Endothelial cell (in vitro differentiated cells): ENCODE measurements at regions not wholly inside any gene's neighbourhood (a gene's known extent, or its start where the extent isn't known, plus 50 kb on each side); places are given as distances from the start of the nearest gene placed in this dataset.

Experiments used
- DNase-seq: peaks from one replicate; pipeline ENCODE4 v3.0.0; 2021; ENCODE audit warnings: low spot score
- H3K27ac Mint-ChIP-seq: one replicate; pipeline ENCODE4 v1.8.0; 2021; ENCODE audit warnings: mixed read lengths, inconsistent platforms; ENCODE audit not compliant: unreplicated experiment
- H3K27me3 Mint-ChIP-seq: one replicate; pipeline ENCODE4 v1.8.0; 2021; ENCODE audit warnings: mild to moderate bottlenecking, moderate library complexity, mixed read lengths, inconsistent platforms; ENCODE audit not compliant: unreplicated experiment
- H3K36me3 Mint-ChIP-seq: one replicate; pipeline ENCODE4 v1.8.0; 2021; ENCODE audit warnings: mild to moderate bottlenecking, low read depth, mixed read lengths, inconsistent platforms; ENCODE audit not compliant: unreplicated experiment
- H3K4me1 Mint-ChIP-seq: one replicate; pipeline ENCODE4 v1.8.0; 2021; ENCODE audit warnings: mild to moderate bottlenecking, mixed read lengths, inconsistent platforms; ENCODE audit not compliant: unreplicated experiment
- H3K4me3 Mint-ChIP-seq: one replicate; pipeline ENCODE4 v1.8.0; 2021; ENCODE audit warnings: mild to moderate bottlenecking, mixed read lengths, inconsistent platforms; ENCODE audit not compliant: unreplicated experiment
- H3K9me3 Mint-ChIP-seq: one replicate; pipeline ENCODE4 v1.8.0; 2021; ENCODE audit warnings: mixed read lengths, inconsistent platforms; ENCODE audit not compliant: unreplicated experiment
- TF ChIP-seq, protein P1 (sequence below): fragments of 200-600 bp; sonication (generic); IDR thresholded peaks from one replicate; pipeline ENCODE4 v1.5.0; 2021; ENCODE audit warnings: antibody characterized with exemption; ENCODE audit not compliant: unreplicated experiment

DNA sequence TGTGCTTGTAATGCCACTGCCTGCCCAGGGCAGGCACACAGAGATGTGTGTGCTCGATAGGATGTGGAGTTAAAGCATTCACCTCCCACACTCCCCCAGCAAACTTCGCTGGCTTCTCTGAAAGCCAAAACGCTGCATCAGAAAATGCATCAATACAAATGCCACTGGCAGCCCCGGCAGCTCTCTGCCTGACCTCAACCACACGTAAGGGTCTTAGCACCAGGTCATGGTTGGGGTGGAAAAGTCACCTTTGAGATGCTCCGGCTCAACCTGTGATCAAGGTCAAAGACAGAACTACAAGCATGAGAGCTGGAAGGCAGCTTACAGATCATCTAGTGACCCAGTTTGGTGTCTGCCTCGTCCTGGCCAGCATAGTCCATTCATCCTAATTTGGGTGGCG, 114.4 kb upstream of the NANOS1 start:
- Mint-ChIP-seq H3K9me3 (no peaks in the 10 kb centered on the region), H3K36me3 (no peaks in the 10 kb centered on the region), H3K27ac (no peak overlapping the region), H3K27me3 (peaks cover 1% of the 10 kb centered on the region), H3K4me3 (no peak overlapping the region), H3K4me1 (peaks cover 9% of the 10 kb centered on the region)
- TF ChIP-seq, protein P1, sequence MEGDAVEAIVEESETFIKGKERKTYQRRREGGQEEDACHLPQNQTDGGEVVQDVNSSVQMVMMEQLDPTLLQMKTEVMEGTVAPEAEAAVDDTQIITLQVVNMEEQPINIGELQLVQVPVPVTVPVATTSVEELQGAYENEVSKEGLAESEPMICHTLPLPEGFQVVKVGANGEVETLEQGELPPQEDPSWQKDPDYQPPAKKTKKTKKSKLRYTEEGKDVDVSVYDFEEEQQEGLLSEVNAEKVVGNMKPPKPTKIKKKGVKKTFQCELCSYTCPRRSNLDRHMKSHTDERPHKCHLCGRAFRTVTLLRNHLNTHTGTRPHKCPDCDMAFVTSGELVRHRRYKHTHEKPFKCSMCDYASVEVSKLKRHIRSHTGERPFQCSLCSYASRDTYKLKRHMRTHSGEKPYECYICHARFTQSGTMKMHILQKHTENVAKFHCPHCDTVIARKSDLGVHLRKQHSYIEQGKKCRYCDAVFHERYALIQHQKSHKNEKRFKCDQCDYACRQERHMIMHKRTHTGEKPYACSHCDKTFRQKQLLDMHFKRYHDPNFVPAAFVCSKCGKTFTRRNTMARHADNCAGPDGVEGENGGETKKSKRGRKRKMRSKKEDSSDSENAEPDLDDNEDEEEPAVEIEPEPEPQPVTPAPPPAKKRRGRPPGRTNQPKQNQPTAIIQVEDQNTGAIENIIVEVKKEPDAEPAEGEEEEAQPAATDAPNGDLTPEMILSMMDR: no peak
- DNase-seq: no peak

GRCh38 chr10:118916777-118917176, 112.7 kb upstream of the NANOS1 start:
- Mint-ChIP-seq H3K9me3 (no peaks in the 10 kb centered on the region), H3K4me1 (peaks cover 5% of the 10 kb centered on the region), H3K27ac (no peak overlapping the region), H3K36me3 (no peaks in the 10 kb centered on the region), H3K4me3 (no peak overlapping the region), H3K27me3 (peaks cover 3% of the 10 kb centered on the region)
- TF ChIP-seq, protein P1: no peak
- DNase-seq: no peak

DNA sequence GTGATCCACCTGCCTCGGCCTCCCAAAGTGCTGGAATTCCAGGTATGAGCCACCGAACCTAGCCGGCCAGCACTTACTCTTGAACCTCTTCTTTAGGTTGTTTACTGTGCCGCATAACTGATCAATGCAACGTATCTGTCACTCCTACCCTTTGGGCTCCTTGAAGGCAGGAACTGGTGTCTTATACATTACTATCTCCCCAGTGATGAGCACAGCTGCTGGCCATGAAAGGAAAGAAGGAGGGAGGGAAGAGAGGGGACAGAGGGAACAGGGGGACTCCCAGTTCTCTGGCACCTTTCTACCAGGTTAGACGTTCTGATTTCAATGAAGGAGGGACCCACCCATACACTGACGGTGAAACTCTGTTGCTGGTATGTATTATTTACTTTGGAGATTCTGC, 111.8 kb upstream of the NANOS1 start:
- peaks cover 2% of the 10 kb centered on the region for H3K27me3 Mint-ChIP-seq
- no peak for DNase-seq
- no peaks in the 10 kb centered on the region for H3K9me3 Mint-ChIP-seq
- TF ChIP-seq, protein P1: no peak
- no peak overlapping the region for H3K4me3 Mint-ChIP-seq
- H3K4me1 Mint-ChIP-seq: peaks cover 3% of the 10 kb centered on the region
- H3K36me3 Mint-ChIP-seq: no peaks in the 10 kb centered on the region
- H3K27ac Mint-ChIP-seq: no peak overlapping the region

DNA sequence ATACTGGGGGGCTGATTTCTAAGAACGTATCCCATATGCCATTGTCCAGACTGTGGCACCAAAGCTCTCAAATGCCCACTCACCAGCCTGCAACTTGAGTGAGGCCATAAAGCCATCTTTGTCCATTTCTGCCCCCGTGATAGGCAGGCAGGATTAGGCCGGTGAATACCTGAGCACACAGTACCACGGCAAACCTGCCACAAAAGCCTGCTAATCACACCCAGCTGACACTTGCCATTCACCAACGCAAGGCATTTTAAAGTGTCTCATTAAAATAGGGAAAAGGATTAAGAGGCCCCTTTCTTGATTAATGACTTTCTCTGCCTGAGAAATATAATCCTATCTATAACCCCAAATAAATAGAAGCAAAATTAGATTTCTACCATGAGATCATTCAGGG, 111.4 kb upstream of the NANOS1 start:
- Mint-ChIP-seq H3K9me3 (no peaks in the 10 kb centered on the region), H3K27ac (no peak overlapping the region), H3K4me3 (no peak overlapping the region), H3K27me3 (peaks cover 2% of the 10 kb centered on the region), H3K4me1 (no peaks in the 10 kb centered on the region), H3K36me3 (no peaks in the 10 kb centered on the region)
- TF ChIP-seq, protein P1: no peak
- no peak for DNase-seq

- TF ChIP-seq, protein P1: no peak
- Mint-ChIP-seq H3K27ac (no peak overlapping the region), H3K27me3 (peaks cover 2% of the 10 kb centered on the region), H3K9me3 (no peaks in the 10 kb centered on the region), H3K36me3 (no peaks in the 10 kb centered on the region), H3K4me1 (no peaks in the 10 kb centered on the region), H3K4me3 (no peak overlapping the region)
- DNase-seq: no peak
These were observed 110.9 kb upstream of the NANOS1 start for GRCh38 chr10:118918587-118918986.
